ENCODE measurements at regions not wholly inside any gene's neighbourhood (a gene's known extent, or its start where the extent isn't known, plus 50 kb on each side); places are given as distances from the start of the nearest gene placed in this dataset.
"Not testable (repeated sequence)": the region's sequence is repeated elsewhere in the genome, so short reads cannot be mapped to it uniquely, and the experiment has no call there.

- no peak overlapping the region for H3K4me3 ChIP-seq
- intact Hi-C loops (cut with DNase I) = no loop called here
- H3K4me1 ChIP-seq = no peaks in the 10 kb centered on the region
- TF ChIP-seq POLR2AphosphoS5 (IDR thresholded peaks at IDR 0.05) (no peak), EP300 (IDR thresholded peaks at IDR 0.05) (no peak), CTCF (IDR thresholded peaks at IDR 0.05) (no peak), POLR2A (IDR thresholded peaks at IDR 0.05; ENCODE audit: low read depth) (no peak)
- DNase-seq (ENCODE audit: extremely low spot score) = no peak
- H3K36me3 ChIP-seq = no peaks in the 10 kb centered on the region
- H3K9me3 ChIP-seq = peaks cover 0 to 19% (median 14%) of the 10 kb centered on the region in 4 donors
- H3K27ac ChIP-seq (replicated peaks in 1 of 4) = no peak overlapping the region
- 85% methylated on average over 2 of the region's 3 CpGs for WGBS
- H3K27me3 ChIP-seq = peaks cover 0 to 20% (median 0%) of the 10 kb centered on the region in 4 donors
These were observed 105.9 kb upstream of the POU3F1 start for GRCh38 chr1:38152351-38153065.

GRCh38 chr1:38151399-38151798 is 104.8 kb upstream of the POU3F1 start:
- Histone ChIP-seq H3K9me3 (peaks cover 0 to 26% (median 19%) of the 10 kb centered on the region in 4 donors), H3K4me1 (no peaks in the 10 kb centered on the region), H3K4me3 (no peak overlapping the region), H3K27me3 (peaks cover 0 to 28% (median 0%) of the 10 kb centered on the region in 4 donors), H3K27ac (replicated peaks in 1 of 4) (no peak overlapping the region), H3K36me3 (no peaks in the 10 kb centered on the region)
- DNase-seq (ENCODE audit: extremely low spot score) = no peak
- intact Hi-C loops (cut with DNase I) = no loop called here
- no peak for TF ChIP-seq EP300 (IDR thresholded peaks at IDR 0.05)

GRCh38 chr1:38146079-38146478 is 99.5 kb upstream of the POU3F1 start:
- DNase-seq (ENCODE audit: extremely low spot score); H3K4me3 ChIP-seq; intact Hi-C loops (cut with DNase I); H3K4me1 ChIP-seq; H3K36me3 ChIP-seq; H3K27ac ChIP-seq (replicated peaks in 1 of 4): not testable (repeated sequence)
- H3K9me3 ChIP-seq = peaks cover 0 to 22% (median 16%) of the 10 kb centered on the region in 4 donors
- 85% methylated on average over 2 of the region's 2 CpGs for WGBS
- peaks cover 0 to 60% (median 0%) of the 10 kb centered on the region in 4 donors for H3K27me3 ChIP-seq

- H3K4me1 ChIP-seq = peaks cover 8 to 28% (median 22%) of the 10 kb centered on the region in 4 donors
- no peak overlapping the region for H3K27ac ChIP-seq (replicated peaks in 1 of 4)
- no peak for TF ChIP-seq POLR2A (IDR thresholded peaks at IDR 0.05; ENCODE audit: low read depth)
- TF ChIP-seq EP300 (IDR thresholded peaks at IDR 0.05) = no peak
- TF ChIP-seq POLR2AphosphoS5 (IDR thresholded peaks at IDR 0.05) = no peak
- no peak for TF ChIP-seq CTCF (IDR thresholded peaks at IDR 0.05)
- peaks cover 0 to 82% (median 0%) of the 10 kb centered on the region in 4 donors for H3K27me3 ChIP-seq
- WGBS = 88% methylated on average over 2 of the region's 2 CpGs
- peaks cover 0 to 22% (median 16%) of the 10 kb centered on the region in 4 donors for H3K9me3 ChIP-seq
- intact Hi-C loops (cut with DNase I) = no loop called here
- no peak overlapping the region for H3K4me3 ChIP-seq
- H3K36me3 ChIP-seq = no peaks in the 10 kb centered on the region
- no peak for DNase-seq (ENCODE audit: extremely low spot score)
These were observed 96.0 kb upstream of the POU3F1 start for GRCh38 chr1:38142606-38143005.

- no peak for DNase-seq (ENCODE audit: extremely low spot score)
- peaks cover 0 to 14% (median 12%) of the 10 kb centered on the region in 4 donors for H3K9me3 ChIP-seq
- no peak for TF ChIP-seq POLR2AphosphoS5 (IDR thresholded peaks at IDR 0.05)
- no peak for TF ChIP-seq POLR2A (IDR thresholded peaks at IDR 0.05; ENCODE audit: low read depth)
- no peak for TF ChIP-seq CTCF (IDR thresholded peaks at IDR 0.05)
- no peak for TF ChIP-seq EP300 (IDR thresholded peaks at IDR 0.05)
- H3K4me1 ChIP-seq = peaks cover 8 to 28% (median 22%) of the 10 kb centered on the region in 4 donors
- H3K36me3 ChIP-seq = no peaks in the 10 kb centered on the region
- H3K27ac ChIP-seq (replicated peaks in 1 of 4) = no peak overlapping the region
- WGBS = 60% methylated on average over 3 of the region's 3 CpGs
- intact Hi-C loops (cut with DNase I) = no loop called here
- no peak overlapping the region for H3K4me3 ChIP-seq
- peaks cover 0 to 86% (median under 1%) of the 10 kb centered on the region in 4 donors for H3K27me3 ChIP-seq
These were observed 94.9 kb upstream of the POU3F1 start for GRCh38 chr1:38141483-38141882.
